Activated naive CD4-positive, alpha-beta T cell treated with anti-CD3 and anti-CD28 coated beads, Interleukin-2, amount 50 U/mL, for 72 hours (primary cell): ENCODE measurements at regions not wholly inside any gene's neighbourhood (a gene's known extent, or its start where the extent isn't known, plus 50 kb on each side); places are given as distances from the start of the nearest gene placed in this dataset.
"Not testable (repeated sequence)": the region's sequence is repeated elsewhere in the genome, so short reads cannot be mapped to it uniquely, and the experiment has no call there.

Experiments used
- ATAC-seq, 2 donors: fragments of 150-1000 bp; cut with Tn5 transposase; 2 replicates each; pipeline ENCODE4 v1.10.0; 2021; ENCODE audit warnings: mild to moderate bottlenecking in 2 of 2, moderate library complexity in 2 of 2
- DNase-seq, 2 donors: peaks; one replicate each; pipeline ENCODE4 v3.0.0; 2021 to 2022; ENCODE audit warnings: low spot score in 2 of 2
- H3K27ac Mint-ChIP-seq, 2 donors: one replicate each; pipeline ENCODE4 v1.8.0; 2022; ENCODE audit warnings: mild to moderate bottlenecking in 2 of 2, mixed read lengths in 2 of 2
- H3K36me3 Mint-ChIP-seq, 2 donors: one replicate each; pipeline ENCODE4 v1.8.0; 2022; ENCODE audit warnings: mixed read lengths in 2 of 2
- H3K9me3 Mint-ChIP-seq, 2 donors: one replicate each; pipeline ENCODE4 v1.8.0; 2022; ENCODE audit warnings: mixed read lengths in 2 of 2

GRCh38 chr7:119748991-119749390 lies 524.0 kb upstream of the KCND2 start:
- H3K9me3 Mint-ChIP-seq: peaks cover 3% of the 10 kb centered on the region in 2 donors
- H3K27ac Mint-ChIP-seq: no peak overlapping the region
- no peak for DNase-seq
- H3K36me3 Mint-ChIP-seq: no peaks in the 10 kb centered on the region
- no peak for ATAC-seq

GRCh38 chr7:119756687-119757086 lies 516.3 kb upstream of the KCND2 start:
- Mint-ChIP-seq H3K36me3 (no peaks in the 10 kb centered on the region), H3K27ac (no peak overlapping the region), H3K9me3 (no peaks in the 10 kb centered on the region)
- no peak for ATAC-seq
- DNase-seq: no peak

- no peak overlapping the region for H3K27ac Mint-ChIP-seq
- no peak for ATAC-seq
- H3K36me3 Mint-ChIP-seq: no peaks in the 10 kb centered on the region
- DNase-seq: no peak
- H3K9me3 Mint-ChIP-seq: no peaks in the 10 kb centered on the region
Measured at GRCh38 chr7:119758254-119758653, 514.7 kb upstream of the KCND2 start.

- ATAC-seq: no peak
- DNase-seq: no peak
- H3K27ac Mint-ChIP-seq: no peak overlapping the region
- no peaks in the 10 kb centered on the region for H3K36me3 Mint-ChIP-seq
- H3K9me3 Mint-ChIP-seq: peaks cover 7 to 11% of the 10 kb centered on the region in 2 donors
Measured at GRCh38 chr7:119761776-119762175, 511.2 kb upstream of the KCND2 start.

- Mint-ChIP-seq H3K9me3 (peaks cover 11 to 13% of the 10 kb centered on the region in 2 donors), H3K27ac (no peak overlapping the region), H3K36me3 (no peaks in the 10 kb centered on the region)
- no peak for DNase-seq
- no peak for ATAC-seq
Measured at GRCh38 chr7:119782286-119782685, 490.7 kb upstream of the KCND2 start.

- Mint-ChIP-seq H3K36me3 (no peaks in the 10 kb centered on the region), H3K9me3 (peaks cover 11 to 13% of the 10 kb centered on the region in 2 donors), H3K27ac (no peak overlapping the region)
- DNase-seq: no peak
- ATAC-seq: no peak
Measured at GRCh38 chr7:119783799-119784198, 489.2 kb upstream of the KCND2 start.

- H3K36me3 Mint-ChIP-seq: no peaks in the 10 kb centered on the region
- peaks cover 0 to 5% of the 10 kb centered on the region in 2 donors for H3K9me3 Mint-ChIP-seq
- no peak for DNase-seq
- no peak overlapping the region for H3K27ac Mint-ChIP-seq
- no peak for ATAC-seq
Measured at GRCh38 chr7:119802147-119802546, 470.8 kb upstream of the KCND2 start.

- Mint-ChIP-seq H3K27ac (no peak overlapping the region), H3K9me3 (peaks cover 4 to 9% of the 10 kb centered on the region in 2 donors), H3K36me3 (no peaks in the 10 kb centered on the region)
- ATAC-seq (no peak), DNase-seq (no peak)
Measured at GRCh38 chr7:119825091-119825655, 447.8 kb upstream of the KCND2 start.

GRCh38 chr7:119826547-119826946 lies 446.4 kb upstream of the KCND2 start:
- peaks cover 8% of the 10 kb centered on the region in 2 donors for H3K9me3 Mint-ChIP-seq
- ATAC-seq (no peak), DNase-seq (no peak)
- H3K27ac Mint-ChIP-seq: no peak overlapping the region
- H3K36me3 Mint-ChIP-seq: no peaks in the 10 kb centered on the region

- Mint-ChIP-seq H3K9me3 (peaks cover 20 to 24% of the 10 kb centered on the region in 2 donors), H3K36me3 (peaks cover 0 to 11% of the 10 kb centered on the region in 2 donors), H3K27ac (no peak overlapping the region)
- no peak for DNase-seq
- no peak for ATAC-seq
Measured at GRCh38 chr7:119838444-119838843, 434.5 kb upstream of the KCND2 start.

- peaks cover 28 to 37% of the 10 kb centered on the region in 2 donors for H3K9me3 Mint-ChIP-seq
- no peak for DNase-seq
- ATAC-seq: no peak
- H3K36me3 Mint-ChIP-seq: peaks cover 0 to 11% of the 10 kb centered on the region in 2 donors
- H3K27ac Mint-ChIP-seq: no peak overlapping the region
Measured at GRCh38 chr7:119842337-119842736, 430.6 kb upstream of the KCND2 start.

GRCh38 chr7:119842786-119843185 lies 430.2 kb upstream of the KCND2 start:
- no peak for ATAC-seq
- peaks cover 28 to 37% of the 10 kb centered on the region in 2 donors for H3K9me3 Mint-ChIP-seq
- peaks cover 0 to 11% of the 10 kb centered on the region in 2 donors for H3K36me3 Mint-ChIP-seq
- H3K27ac Mint-ChIP-seq: no peak overlapping the region
- no peak for DNase-seq

GRCh38 chr7:119861385-119861784 lies 411.6 kb upstream of the KCND2 start:
- ATAC-seq: no peak
- no peak overlapping the region for H3K27ac Mint-ChIP-seq
- no peak for DNase-seq
- peaks cover 0 to 5% of the 10 kb centered on the region in 2 donors for H3K36me3 Mint-ChIP-seq
- peaks cover 21 to 36% of the 10 kb centered on the region in 2 donors for H3K9me3 Mint-ChIP-seq

GRCh38 chr7:119868387-119868786 lies 404.6 kb upstream of the KCND2 start:
- DNase-seq (no peak), ATAC-seq (no peak)
- peaks cover 0 to 11% of the 10 kb centered on the region in 2 donors for H3K36me3 Mint-ChIP-seq
- H3K9me3 Mint-ChIP-seq: peaks cover 16 to 18% of the 10 kb centered on the region in 2 donors
- H3K27ac Mint-ChIP-seq: no peak overlapping the region

GRCh38 chr7:119879835-119880234 lies 393.1 kb upstream of the KCND2 start:
- ATAC-seq (no peak), DNase-seq (no peak)
- Mint-ChIP-seq H3K27ac (no peak overlapping the region), H3K36me3 (no peaks in the 10 kb centered on the region), H3K9me3 (peaks cover 26% of the 10 kb centered on the region in 2 donors)

- ATAC-seq (no peak), DNase-seq (no peak)
- Mint-ChIP-seq H3K27ac (no peak overlapping the region), H3K36me3 (no peaks in the 10 kb centered on the region), H3K9me3 (peaks cover 20 to 35% of the 10 kb centered on the region in 2 donors)
Measured at GRCh38 chr7:119886007-119886406, 387.0 kb upstream of the KCND2 start.

GRCh38 chr7:119886525-119886924 lies 386.4 kb upstream of the KCND2 start:
- DNase-seq, H3K27ac Mint-ChIP-seq, H3K36me3 Mint-ChIP-seq, ATAC-seq: not testable (repeated sequence)
- peaks cover 20 to 35% of the 10 kb centered on the region in 2 donors for H3K9me3 Mint-ChIP-seq

- DNase-seq (no peak), ATAC-seq (no peak)
- Mint-ChIP-seq H3K27ac (no peak overlapping the region), H3K9me3 (peaks cover 24 to 39% of the 10 kb centered on the region in 2 donors), H3K36me3 (no peaks in the 10 kb centered on the region)
Measured at GRCh38 chr7:119888251-119888650, 384.7 kb upstream of the KCND2 start.
